GM23338 (cell line): ENCODE measurements at regions not wholly inside any gene's neighbourhood (a gene's known extent, or its start where the extent isn't known, plus 50 kb on each side); places are given as distances from the start of the nearest gene placed in this dataset.

Experiments
- ATAC-seq: fragments of 200-7000 bp; cut with Tn5 transposase; 3 replicates; pipeline ENCODE4 v1.9.1; 2020
- DNase-seq: peaks from one replicate; pipeline ENCODE4 v3.0.0-alpha.2; 2015; ENCODE audit warnings: low spot score
- H2AFZ ChIP-seq: fragments of 200-600 bp; sonication (generic); 2 replicates; pipeline ENCODE4 v1.8.0; 2016; ENCODE audit warnings: antibody characterized with exemption, mild to moderate bottlenecking, moderate library complexity
- H3F3A ChIP-seq: fragments of 200-600 bp; sonication (generic); replicated peaks from 2 replicates; pipeline ENCODE4 v1.8.0; 2017; ENCODE audit warnings: antibody characterized with exemption, mixed run types, low read depth
- H3K27ac ChIP-seq: fragments of 200-600 bp; sonication (generic); 2 replicates; pipeline ENCODE4 v1.6.1; 2016; ENCODE audit warnings: low read depth
- H3K27me3 ChIP-seq: fragments of 200-600 bp; sonication (generic); 2 replicates; pipeline ENCODE4 v1.8.0; 2016; ENCODE audit warnings: mild to moderate bottlenecking, mixed run types, moderate library complexity; ENCODE audit not compliant: insufficient read depth
- H3K36me3 ChIP-seq: fragments of 200-600 bp; sonication (generic); 2 replicates; pipeline ENCODE4 v1.8.0; 2016; ENCODE audit warnings: mild to moderate bottlenecking; ENCODE audit not compliant: insufficient read depth
- H3K4me1 ChIP-seq: fragments of 200-600 bp; sonication (generic); 2 replicates; pipeline ENCODE4 v1.8.0; 2016; ENCODE audit warnings: mild to moderate bottlenecking, moderate library complexity; ENCODE audit not compliant: insufficient read depth
- H3K4me2 ChIP-seq: fragments of 200-600 bp; sonication (generic); 2 replicates; pipeline ENCODE4 v1.7.1; 2017; ENCODE audit warnings: mixed run types
- H3K4me3 ChIP-seq: fragments of 200-600 bp; sonication (generic); 2 replicates; pipeline ENCODE4 v1.6.1; 2016; ENCODE audit warnings: mixed run types
- H3K79me2 ChIP-seq: fragments of 200-600 bp; sonication (generic); replicated peaks from 2 replicates; pipeline ENCODE4 v1.8.0; 2017; ENCODE audit warnings: mild to moderate bottlenecking; ENCODE audit not compliant: insufficient read depth
- H3K9me2 ChIP-seq: fragments of 200-600 bp; sonication (generic); 2 replicates; pipeline ENCODE4 v1.8.0; 2017; ENCODE audit not compliant: insufficient read depth
- H4K20me1 ChIP-seq: fragments of 200-600 bp; sonication (generic); replicated peaks from 2 replicates; pipeline ENCODE4 v1.8.0; 2017; ENCODE audit warnings: mild to moderate bottlenecking; ENCODE audit not compliant: insufficient read depth
- H3K27ac Mint-ChIP-seq: 2 replicates; pipeline ENCODE4 v1.8.0; 2020; ENCODE audit warnings: inconsistent platforms, mild to moderate bottlenecking, moderate library complexity, mixed read lengths
- H3K27me3 Mint-ChIP-seq: 3 replicates; pipeline ENCODE4 v1.8.0; 2022; ENCODE audit warnings: low read depth, mild to moderate bottlenecking, moderate library complexity, mixed read lengths, inconsistent platforms; ENCODE audit not compliant: insufficient read depth, poor library complexity
- H3K36me3 Mint-ChIP-seq: 3 replicates; pipeline ENCODE4 v1.8.0; 2021; ENCODE audit warnings: low read depth, mild to moderate bottlenecking, inconsistent platforms, moderate library complexity, mixed read lengths
- H3K4me1 Mint-ChIP-seq: 3 replicates; pipeline ENCODE4 v1.8.0; 2020; ENCODE audit warnings: mild to moderate bottlenecking, inconsistent platforms, mixed read lengths
- H3K4me3 Mint-ChIP-seq: 3 replicates; pipeline ENCODE4 v1.8.0; 2021; ENCODE audit warnings: moderate library complexity, mild to moderate bottlenecking, inconsistent platforms, mixed read lengths
- H3K9me3 Mint-ChIP-seq: 3 replicates; pipeline ENCODE4 v1.8.0; 2020; ENCODE audit warnings: moderate library complexity, mild to moderate bottlenecking, inconsistent platforms, mixed read lengths
- CREB1 ChIP-seq: fragments of 250-450 bp; sonication (Bioruptor Pico); IDR thresholded peaks from 2 replicates; pipeline ENCODE4 v1.5.0; 2020; ENCODE audit warnings: low read depth, mild to moderate bottlenecking, moderate library complexity
- CTCF ChIP-seq, 2 experiments: fragments of 200-600 bp in 1 of 2; sonication (generic) in 1 of 2; conservative IDR thresholded peaks; 2 replicates each; pipeline versions ENCODE4 v1.5.1 to v1.6.1; 2016 to 2017; ENCODE audit warnings: antibody characterized with exemption in 2 of 2, low read depth in 2 of 2, mild to moderate bottlenecking in 2 of 2, moderate library complexity in 1 of 2
- ETS1 ChIP-seq: IDR thresholded peaks from 2 replicates; pipeline ENCODE4 v1.6.1; 2016; ENCODE audit warnings: antibody characterized with exemption
- EZH2phosphoT487 ChIP-seq: fragments of 200-600 bp; sonication (generic); IDR thresholded peaks from one replicate; pipeline ENCODE4 v1.8.1; 2018; ENCODE audit warnings: antibody characterized with exemption; ENCODE audit not compliant: unreplicated experiment
- JUNB ChIP-seq: IDR thresholded peaks from one replicate; pipeline ENCODE4 v1.6.1; 2016; ENCODE audit warnings: antibody characterized with exemption; ENCODE audit not compliant: unreplicated experiment
- POLR2AphosphoS5 ChIP-seq: IDR thresholded peaks from 2 replicates; pipeline ENCODE4 v1.6.1; 2016; ENCODE audit warnings: antibody characterized with exemption, low read depth
- REST ChIP-seq: IDR thresholded peaks from one replicate; pipeline ENCODE4 v1.6.1; 2018; ENCODE audit warnings: antibody characterized with exemption; ENCODE audit not compliant: unreplicated experiment
- STAT1 ChIP-seq: IDR thresholded peaks from one replicate; pipeline ENCODE4 v1.6.1; 2016; ENCODE audit warnings: antibody characterized with exemption; ENCODE audit not compliant: unreplicated experiment
- ZNF114 ChIP-seq: fragments of 250-450 bp; sonication (Bioruptor Pico); IDR thresholded peaks from 2 replicates; pipeline ENCODE4 v1.5.0; 2020; ENCODE audit warnings: mild to moderate bottlenecking, moderate library complexity
- ZNF331 ChIP-seq: fragments of 250-450 bp; sonication (Bioruptor Pico); IDR thresholded peaks from 2 replicates; pipeline ENCODE4 v1.5.0; 2020; ENCODE audit warnings: low read depth, mild to moderate bottlenecking, moderate library complexity
- ZNF462 ChIP-seq: fragments of 250-450 bp; sonication (Bioruptor Pico); IDR thresholded peaks from 2 replicates; pipeline ENCODE4 v1.5.0; 2020; ENCODE audit warnings: mild to moderate bottlenecking, moderate library complexity

DNA sequence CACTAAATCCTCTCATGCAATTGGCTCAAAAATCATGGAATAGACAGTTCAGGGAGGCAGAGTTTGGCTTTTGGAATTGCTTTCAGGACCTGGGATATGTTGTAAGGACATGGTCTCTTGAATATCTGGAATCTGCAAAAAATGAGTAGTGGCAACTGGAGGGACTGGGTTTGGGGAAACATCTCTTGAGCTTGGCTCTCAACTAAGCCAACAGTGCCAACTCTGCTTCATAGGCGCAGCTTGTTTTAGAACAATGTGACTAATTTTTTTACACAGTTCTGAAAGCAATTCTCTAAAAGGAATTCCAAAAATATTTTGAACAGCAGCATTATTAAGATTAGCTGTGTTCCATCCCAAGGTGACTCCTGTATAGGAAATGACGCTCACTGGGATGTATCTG, 121.5 kb upstream of the DPP6 start:
- no peaks in the 10 kb centered on the region for H3K79me2 ChIP-seq
- TF ChIP-seq ZNF114 (CRISPR knock-in tag) = no peak
- no peak for TF ChIP-seq ZNF331 (CRISPR knock-in tag)
- no peak for TF ChIP-seq POLR2AphosphoS5
- no peak for TF ChIP-seq ETS1
- TF ChIP-seq CTCF (conservative IDR thresholded peaks at IDR 0.05; ENCODE audit: low read depth in 2 of 2) = no peak
- no peak for TF ChIP-seq STAT1
- TF ChIP-seq CREB1 (CRISPR knock-in tag) = no peak
- no peak for TF ChIP-seq ZNF462
- TF ChIP-seq EZH2phosphoT487 = no peak
- no peak for TF ChIP-seq REST
- TF ChIP-seq JUNB = no peak
- no peak for DNase-seq
- H3K36me3 ChIP-seq = no peaks in the 10 kb centered on the region; the same call in 1 of the 2 replicates
- H2AFZ ChIP-seq = no peak overlapping the region
- no peak overlapping the region for H3K4me3 Mint-ChIP-seq
- peaks cover 7% of the 10 kb centered on the region for H3K4me1 Mint-ChIP-seq
- ATAC-seq = no peak
- no peaks in the 10 kb centered on the region for H3K4me1 ChIP-seq
- H3K27me3 Mint-ChIP-seq = peaks cover 10% of the 10 kb centered on the region
- no peaks in the 10 kb centered on the region for H3K27me3 ChIP-seq
- H3K9me2 ChIP-seq = no peaks in the 10 kb centered on the region
- no peak overlapping the region for H3K27ac ChIP-seq
- H3K4me2 ChIP-seq = no peak overlapping the region
- no peaks in the 10 kb centered on the region for H3F3A ChIP-seq
- peaks cover 26% of the 10 kb centered on the region for H3K36me3 Mint-ChIP-seq
- H3K27ac Mint-ChIP-seq = no peak overlapping the region
- no peak overlapping the region for H3K4me3 ChIP-seq
- H4K20me1 ChIP-seq = no peaks in the 10 kb centered on the region
- H3K9me3 Mint-ChIP-seq = peaks cover 92% of the 10 kb centered on the region
